ENCODE measurements at regions not wholly inside any gene's neighbourhood (a gene's known extent, or its start where the extent isn't known, plus 50 kb on each side); places are given as distances from the start of the nearest gene placed in this dataset.

DNA sequence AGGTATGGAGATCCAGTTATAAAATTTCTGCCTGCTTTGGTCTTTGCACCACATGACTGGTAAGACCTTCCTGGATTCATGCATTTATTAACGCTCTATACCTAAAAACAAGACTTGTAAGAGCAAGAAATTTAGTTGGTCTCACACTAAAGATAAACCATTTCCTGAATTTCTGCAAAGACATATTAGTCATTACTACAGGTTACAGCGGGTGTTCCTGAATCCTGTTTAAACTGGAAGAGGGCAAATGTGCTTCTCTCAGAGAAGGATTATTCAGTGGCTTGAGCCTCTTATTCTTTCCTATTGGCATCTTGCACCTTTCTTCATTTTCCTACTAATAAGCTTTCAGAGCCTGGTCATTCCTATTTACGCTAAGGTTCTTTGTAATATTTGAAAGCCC, 397.6 kb upstream of the TENM3 start:
- no peak for TF ChIP-seq CTCF (conservative IDR thresholded peaks at IDR 0.05; ENCODE audit: low read depth, low read length)
- TF ChIP-seq RFX5 (IDR thresholded peaks at IDR 0.05; ENCODE audit: low read depth, low read length) = no peak
- no peak for TF ChIP-seq USF2 (IDR thresholded peaks at IDR 0.05; ENCODE audit: low read depth, low read length)
- TF ChIP-seq SMC3 (IDR thresholded peaks at IDR 0.05; ENCODE audit: low read depth, low read length) = no peak
- TF ChIP-seq CEBPB (IDR thresholded peaks at IDR 0.05; ENCODE audit: low read depth, low read length) = no peak
- TF ChIP-seq CHD1 (IDR thresholded peaks at IDR 0.05; ENCODE audit: low read depth, low read length) = no peak
- no peak for TF ChIP-seq POLR2A (IDR thresholded peaks at IDR 0.05; ENCODE audit: low read depth, low read length)
- TF ChIP-seq MAZ (IDR thresholded peaks at IDR 0.05; ENCODE audit: borderline replicate concordance, low read depth, low read length) = no peak
- TF ChIP-seq MAFK (IDR thresholded peaks at IDR 0.05; ENCODE audit: low read depth, low read length) = no peak

Data from IMR-90 (cell line).